OCI-LY7 (cell line): ENCODE measurements at regions not wholly inside any gene's neighbourhood (a gene's known extent, or its start where the extent isn't known, plus 50 kb on each side); places are given as distances from the start of the nearest gene placed in this dataset.

ENCODE experiments used
- BruUV-seq: library from RNA; stranded (reverse); fragments of 400-500 nt; replicated peaks from 2 replicates; lab custom pipeline; 2021; lab: Mats Ljungman, UMichigan
- CTCF ChIA-PET: fragments of 300-600 bp; sonication (Branson Sonifier 250); formaldehyde crosslinking; loops from one replicate; lab custom pipeline; 2022; ENCODE audit warnings: antibody characterized with exemption; ENCODE audit not compliant: unreplicated experiment; lab: Charles Lee
- POLR2A ChIA-PET: fragments of 300-600 bp; sonication (Branson Sonifier 250); formaldehyde crosslinking; loops from one replicate; lab custom pipeline; 2022; ENCODE audit warnings: antibody characterized with exemption; lab: Charles Lee
- DNase-seq: peaks from one replicate; pipeline ENCODE4 v3.0.0-alpha.2; 2015; ENCODE audit warnings: low spot score
- H2AFZ ChIP-seq: fragments of 200-600 bp; sonication (generic), shearing (Covaris generic); 2 replicates; pipeline ENCODE4 v1.6.1; 2014; ENCODE audit warnings: mild to moderate bottlenecking, antibody characterized with exemption, low read length, moderate library complexity
- H3K27ac ChIP-seq: fragments of 200-600 bp; sonication (generic); 2 replicates; pipeline ENCODE4 v1.5.1; 2014; ENCODE audit warnings: mixed run types, low read depth, mild to moderate bottlenecking, moderate library complexity, low read length, inconsistent platforms; ENCODE audit not compliant: poor library complexity, severe bottlenecking
- H3K36me3 ChIP-seq: fragments of 200-600 bp; sonication (generic); 2 replicates; pipeline ENCODE4 v1.6.1; 2014; ENCODE audit warnings: mild to moderate bottlenecking, antibody characterized with exemption, low read length, moderate library complexity, mixed read lengths; ENCODE audit not compliant: insufficient read depth
- H3K4me1 ChIP-seq: fragments of 200-600 bp; sonication (generic); 2 replicates; pipeline ENCODE4 v1.5.1; 2014; ENCODE audit warnings: mild to moderate bottlenecking, low read length; ENCODE audit not compliant: insufficient read depth, poor library complexity, severe bottlenecking
- H3K4me2 ChIP-seq: fragments of 200-600 bp; sonication (generic); 2 replicates; pipeline ENCODE4 v1.6.1; 2014; ENCODE audit warnings: mild to moderate bottlenecking, low read length
- H3K4me3 ChIP-seq: fragments of 200-600 bp; sonication (generic); 2 replicates; pipeline ENCODE4 v1.5.1; 2014; ENCODE audit warnings: mild to moderate bottlenecking, low read depth, low read length; ENCODE audit not compliant: poor library complexity, severe bottlenecking
- H3K79me2 ChIP-seq: fragments of 200-600 bp; sonication (generic); 2 replicates; pipeline ENCODE4 v1.6.1; 2016; ENCODE audit warnings: low read depth, mild to moderate bottlenecking, low read length, moderate library complexity, mixed read lengths; ENCODE audit not compliant: insufficient read depth
- H3K9me2 ChIP-seq: fragments of 200-600 bp; sonication (generic); 2 replicates; pipeline ENCODE4 v1.6.1; 2016; ENCODE audit warnings: mild to moderate bottlenecking, low read length, mixed read lengths; ENCODE audit not compliant: insufficient read depth
- H3K9me3 ChIP-seq: fragments of 200-600 bp; sonication (generic); 2 replicates; pipeline ENCODE4 v1.6.1; 2014; ENCODE audit warnings: mild to moderate bottlenecking, mixed run types, low read length, mixed read lengths
- H4K20me1 ChIP-seq: fragments of 200-600 bp; sonication (generic); 2 replicates; pipeline ENCODE4 v1.6.1; 2014; ENCODE audit warnings: mild to moderate bottlenecking, antibody characterized with exemption, low read length, moderate library complexity, mixed read lengths; ENCODE audit not compliant: insufficient read depth
- EZH2phosphoT487 ChIP-seq: fragments of 200-600 bp; sonication (generic); IDR thresholded peaks from 2 replicates; pipeline ENCODE4 v1.6.1; 2018; ENCODE audit warnings: low read depth, borderline replicate concordance, mild to moderate bottlenecking, mixed run types, antibody characterized with exemption, low read length, moderate library complexity, mixed read lengths
- intact Hi-C: fragments of 100-400 bp; cut with micrococcal nuclease; formaldehyde crosslinking; loops from one replicate; pipeline ENCODE4 v1.10.0; 2022; ENCODE audit not compliant: unreplicated experiment
- TF ChIP-seq, protein P1 (sequence below): fragments of 200-600 bp; sonication (generic); conservative IDR thresholded peaks from 2 replicates; pipeline ENCODE4 v1.5.1; 2014; ENCODE audit warnings: mild to moderate bottlenecking, antibody characterized with exemption, low read length, moderate library complexity, mixed read lengths

DNA sequence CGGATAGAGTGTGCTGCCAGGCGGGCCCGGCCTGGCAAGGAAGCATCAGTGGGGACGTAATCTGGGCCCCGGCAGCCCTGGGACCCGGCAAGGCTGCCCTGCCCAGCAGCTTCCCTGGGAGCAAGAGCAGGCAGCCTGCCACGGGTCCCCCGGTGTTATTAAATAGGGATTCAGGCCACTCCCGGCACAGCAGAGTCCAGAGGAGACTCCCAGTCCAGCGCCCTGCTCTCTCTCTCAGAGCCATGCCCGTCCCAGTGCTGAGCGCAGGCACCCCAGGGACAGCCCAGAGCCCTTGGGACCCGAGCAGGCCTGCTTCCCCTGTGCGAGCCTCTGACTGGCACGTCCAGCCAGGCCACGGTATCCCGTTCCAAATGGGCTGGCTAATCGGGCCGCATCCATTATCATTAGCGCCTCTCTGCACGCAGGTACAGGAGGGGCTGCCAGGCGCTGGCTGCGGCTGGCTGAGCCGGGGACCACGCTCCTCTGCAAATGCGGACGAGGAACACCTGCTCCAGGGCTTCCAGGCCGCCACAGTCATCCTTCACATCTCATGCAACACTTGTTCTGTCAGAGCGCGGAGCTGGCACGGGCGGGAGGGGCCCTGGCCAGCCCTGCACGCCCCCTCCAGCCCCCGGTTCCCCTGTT is 344.2 kb upstream of the MKI67 start:
- DNase-seq, result no peak
- Histone ChIP-seq H3K4me1 (no peaks in the 10 kb centered on the region), H3K27ac (no peak overlapping the region), H3K36me3 (no peaks in the 10 kb centered on the region), H3K79me2 (no peaks in the 10 kb centered on the region), H3K4me3 (no peak overlapping the region), H3K9me3 (no peaks in the 10 kb centered on the region), H2AFZ (no peak overlapping the region), H4K20me1 (no peaks in the 10 kb centered on the region), H3K4me2 (no peak overlapping the region), H3K9me2 (no peaks in the 10 kb centered on the region)
- ChIA-PET POLR2A (no interaction called here), CTCF (no interaction called here)
- intact Hi-C loops, result no loop called here
- TF ChIP-seq, protein P1, sequence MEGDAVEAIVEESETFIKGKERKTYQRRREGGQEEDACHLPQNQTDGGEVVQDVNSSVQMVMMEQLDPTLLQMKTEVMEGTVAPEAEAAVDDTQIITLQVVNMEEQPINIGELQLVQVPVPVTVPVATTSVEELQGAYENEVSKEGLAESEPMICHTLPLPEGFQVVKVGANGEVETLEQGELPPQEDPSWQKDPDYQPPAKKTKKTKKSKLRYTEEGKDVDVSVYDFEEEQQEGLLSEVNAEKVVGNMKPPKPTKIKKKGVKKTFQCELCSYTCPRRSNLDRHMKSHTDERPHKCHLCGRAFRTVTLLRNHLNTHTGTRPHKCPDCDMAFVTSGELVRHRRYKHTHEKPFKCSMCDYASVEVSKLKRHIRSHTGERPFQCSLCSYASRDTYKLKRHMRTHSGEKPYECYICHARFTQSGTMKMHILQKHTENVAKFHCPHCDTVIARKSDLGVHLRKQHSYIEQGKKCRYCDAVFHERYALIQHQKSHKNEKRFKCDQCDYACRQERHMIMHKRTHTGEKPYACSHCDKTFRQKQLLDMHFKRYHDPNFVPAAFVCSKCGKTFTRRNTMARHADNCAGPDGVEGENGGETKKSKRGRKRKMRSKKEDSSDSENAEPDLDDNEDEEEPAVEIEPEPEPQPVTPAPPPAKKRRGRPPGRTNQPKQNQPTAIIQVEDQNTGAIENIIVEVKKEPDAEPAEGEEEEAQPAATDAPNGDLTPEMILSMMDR, result no peak
- TF ChIP-seq EZH2phosphoT487, result no peak
- no TSS peak for BruUV-seq

DNA sequence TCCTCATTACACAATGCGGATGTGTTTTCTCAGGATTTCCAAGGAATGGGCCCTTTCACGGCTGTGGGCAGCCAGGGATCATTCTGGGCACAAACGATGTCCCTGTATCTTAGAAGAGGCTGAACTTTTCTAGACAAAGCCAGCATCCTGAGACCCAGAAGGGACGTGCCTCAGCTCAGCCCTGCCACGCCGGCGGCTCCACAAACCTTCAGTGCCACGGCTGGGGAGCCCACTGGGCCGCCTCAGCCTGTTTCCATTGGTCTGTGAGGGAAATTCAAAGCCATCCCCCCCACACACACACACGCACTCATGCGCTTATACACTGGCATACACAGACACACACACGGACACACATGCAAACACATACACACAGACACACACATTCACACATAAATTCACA is 344.9 kb upstream of the MKI67 start:
- CTCF ChIA-PET, result no interaction called here

DNA sequence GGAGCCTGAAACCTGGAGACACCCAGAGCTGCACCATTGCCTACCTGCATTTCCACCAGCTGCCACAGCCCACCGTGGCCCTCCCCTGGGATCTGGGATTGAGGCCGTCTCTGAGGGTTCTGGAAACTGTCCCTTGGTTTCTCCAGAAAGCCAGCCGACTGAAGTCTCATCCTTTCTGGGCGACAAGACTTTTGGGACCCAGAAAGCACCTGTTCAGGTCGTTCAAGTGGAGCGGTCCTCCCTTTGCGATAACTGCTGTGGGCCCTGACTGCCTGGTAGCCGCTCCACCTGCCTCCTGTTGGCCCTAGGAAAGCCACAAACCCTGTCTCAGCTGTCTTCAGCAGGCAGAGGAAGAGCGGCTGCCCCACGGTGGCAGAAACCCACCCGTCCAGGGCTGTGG is 346.0 kb upstream of the MKI67 start:
- Histone ChIP-seq H3K36me3 (no peaks in the 10 kb centered on the region), H2AFZ (no peak overlapping the region), H3K4me3 (no peak overlapping the region), H3K79me2 (no peaks in the 10 kb centered on the region), H3K4me1 (no peaks in the 10 kb centered on the region), H4K20me1 (no peaks in the 10 kb centered on the region), H3K9me3 (no peaks in the 10 kb centered on the region), H3K9me2 (no peaks in the 10 kb centered on the region), H3K4me2 (no peak overlapping the region), H3K27ac (no peak overlapping the region)
- intact Hi-C loops, result no loop called here
- TF ChIP-seq EZH2phosphoT487, result no peak
- TF ChIP-seq, protein P1, result no peak
- no TSS peak for BruUV-seq
- POLR2A ChIA-PET, result no interaction called here
- CTCF ChIA-PET, result no interaction called here
- no peak for DNase-seq

More for the DNA sequence above, 344.9 kb upstream of the MKI67 start:
- no peak overlapping the region for H3K4me2 ChIP-seq
- no peak overlapping the region for H2AFZ ChIP-seq
- no peaks in the 10 kb centered on the region for H3K9me3 ChIP-seq
- no peaks in the 10 kb centered on the region for H3K79me2 ChIP-seq
- no peaks in the 10 kb centered on the region for H3K4me1 ChIP-seq
- H4K20me1 ChIP-seq, result no peaks in the 10 kb centered on the region
- intact Hi-C loops, result no loop called here
- no peak for DNase-seq
- no peak overlapping the region for H3K4me3 ChIP-seq
- no TSS peak for BruUV-seq
- POLR2A ChIA-PET, result no interaction called here
- TF ChIP-seq, protein P1, result no peak
- TF ChIP-seq EZH2phosphoT487, result no peak
- no peaks in the 10 kb centered on the region for H3K36me3 ChIP-seq
- H3K9me2 ChIP-seq, result no peaks in the 10 kb centered on the region
- H3K27ac ChIP-seq, result no peak overlapping the region
